ENCODE measurements at regions not wholly inside any gene's neighbourhood (a gene's known extent, or its start where the extent isn't known, plus 50 kb on each side); places are given as distances from the start of the nearest gene placed in this dataset.
A peak's percentile ranks its signal among the peaks of the same experiment; 100 is the strongest.

GRCh38 chr5:88613051-88613450 lies 269.9 kb downstream of the MEF2C start:
- DNase-seq, result no peak

GRCh38 chr5:88610586-88610985 lies 272.4 kb downstream of the MEF2C start:
- DNase-seq, result no peak

GRCh38 chr5:88607492-88607891 lies 275.5 kb downstream of the MEF2C start:
- no peak for DNase-seq

- DNase-seq, result no peak
Measured at GRCh38 chr5:88606626-88607025, 276.4 kb downstream of the MEF2C start.

- no peak for DNase-seq
Measured at GRCh38 chr5:88606173-88606572, 276.8 kb downstream of the MEF2C start.

GRCh38 chr5:88602584-88602983 lies 280.4 kb downstream of the MEF2C start:
- DNase-seq, result no peak

GRCh38 chr5:88594441-88594840 lies 288.5 kb downstream of the MEF2C start:
- DNase-seq, result no peak

- DNase-seq, result no peak
Measured at GRCh38 chr5:88588609-88589008, 294.4 kb downstream of the MEF2C start.

GRCh38 chr5:88583471-88583870 lies 299.5 kb downstream of the MEF2C start:
- no peak for DNase-seq

- DNase-seq, result no peak
Measured at GRCh38 chr5:88558366-88558765, 289.7 kb upstream of the TMEM161B start.

GRCh38 chr5:88557881-88558280 lies 289.2 kb upstream of the TMEM161B start:
- no peak for DNase-seq

- DNase-seq, result no peak
Measured at GRCh38 chr5:88557131-88557530, 288.5 kb upstream of the TMEM161B start.

GRCh38 chr5:88556406-88556805 lies 287.8 kb upstream of the TMEM161B start:
- DNase-seq, result no peak

- DNase-seq, result peak in 1 of 2 experiments; percentile 55
Measured at GRCh38 chr5:88555674-88556073, 287.0 kb upstream of the TMEM161B start.

GRCh38 chr5:88553986-88554385 lies 285.3 kb upstream of the TMEM161B start:
- DNase-seq, result no peak

GRCh38 chr5:88553136-88553875 lies 284.7 kb upstream of the TMEM161B start:
- DNase-seq, result no peak

GRCh38 chr5:88552426-88552825 lies 283.8 kb upstream of the TMEM161B start:
- no peak for DNase-seq

GRCh38 chr5:88551724-88552345 lies 283.2 kb upstream of the TMEM161B start:
- DNase-seq, result no peak

- no peak for DNase-seq
Measured at GRCh38 chr5:88550736-88551135, 282.1 kb upstream of the TMEM161B start.

GRCh38 chr5:88548136-88548805 lies 279.6 kb upstream of the TMEM161B start:
- no peak for DNase-seq

GRCh38 chr5:88545338-88545737 lies 276.7 kb upstream of the TMEM161B start:
- DNase-seq, result no peak

- DNase-seq, result no peak
Measured at GRCh38 chr5:88544671-88545070, 276.0 kb upstream of the TMEM161B start.

- no peak for DNase-seq
Measured at GRCh38 chr5:88544136-88544645, 275.5 kb upstream of the TMEM161B start.

GRCh38 chr5:88542786-88543185 lies 274.1 kb upstream of the TMEM161B start:
- no peak for DNase-seq
